IMR-90 (cell line): ENCODE measurements at regions not wholly inside any gene's neighbourhood (a gene's known extent, or its start where the extent isn't known, plus 50 kb on each side); places are given as distances from the start of the nearest gene placed in this dataset.

Experiments used
- ATAC-seq: fragments of 200-7000 bp; cut with Tn5 transposase; 2 replicates; pipeline ENCODE4 v1.9.1; 2020; ENCODE audit warnings: low read depth, mild to moderate bottlenecking, moderate library complexity
- BruUV-seq: library from RNA; stranded (reverse); fragments of 400-500 nt; replicated peaks from 2 replicates; lab custom pipeline; 2021; lab: Mats Ljungman, UMichigan
- CTCF ChIA-PET: fragments of 300-600 bp; formaldehyde crosslinking; extraction: SDS; loops from one replicate; lab custom pipeline; 2021; ENCODE audit warnings: antibody characterized with exemption; lab: Yijun Ruan, JAX
- POLR2A ChIA-PET: fragments of 300-600 bp; sonication (Branson Sonifier 250); formaldehyde crosslinking; loops from one replicate; lab custom pipeline; 2022; ENCODE audit warnings: antibody characterized with exemption; ENCODE audit not compliant: unreplicated experiment; lab: Charles Lee
- DNase-seq: peaks from one replicate; pipeline ENCODE4 v3.0.0; 2013
- H2AFZ ChIP-seq: replicated peaks from 2 replicates; pipeline ENCODE3; 2013; ENCODE audit warnings: low read length, mild to moderate bottlenecking; ENCODE audit not compliant: poor library complexity
- H2AK5ac ChIP-seq: 2 replicates; pipeline ENCODE4 v1.6.1; 2013; ENCODE audit warnings: low read depth, low read length, inconsistent platforms
- H2AK9ac ChIP-seq: replicated peaks from 2 replicates; pipeline ENCODE3; 2013; ENCODE audit warnings: mild to moderate bottlenecking, low read depth, low read length, moderate library complexity; ENCODE audit not compliant: poor library complexity
- H2BK120ac ChIP-seq: 2 replicates; pipeline ENCODE4 v1.6.1; 2013; ENCODE audit warnings: low read depth, low read length, inconsistent platforms
- H2BK15ac ChIP-seq: 3 replicates; pipeline ENCODE4 v1.6.1; 2013; ENCODE audit warnings: low read depth, low read length, inconsistent platforms
- H2BK20ac ChIP-seq: 2 replicates; pipeline ENCODE4 v1.6.1; 2013; ENCODE audit warnings: low read depth, mild to moderate bottlenecking, inconsistent platforms, low read length, moderate library complexity
- H2BK5ac ChIP-seq: 2 replicates; pipeline ENCODE4 v1.6.1; 2013; ENCODE audit warnings: mild to moderate bottlenecking, low read depth, low read length, inconsistent platforms; ENCODE audit not compliant: poor library complexity, severe bottlenecking
- H3K14ac ChIP-seq: replicated peaks from 2 replicates; pipeline ENCODE4 v1.6.1; 2013; ENCODE audit warnings: low read depth, low read length, inconsistent platforms
- H3K18ac ChIP-seq: 2 replicates; pipeline ENCODE4 v1.6.1; 2013; ENCODE audit warnings: low read depth, low read length, control low read depth
- H3K23ac ChIP-seq: 2 replicates; pipeline ENCODE4 v1.6.1; 2013; ENCODE audit warnings: low read depth, low read length, inconsistent platforms
- H3K27ac ChIP-seq: 2 replicates; pipeline ENCODE4 v1.5.1; 2013; ENCODE audit warnings: mild to moderate bottlenecking, control low read depth, low read length; ENCODE audit not compliant: insufficient read depth
- H3K27me3 ChIP-seq: 2 replicates; pipeline ENCODE4 v1.6.1; 2013; ENCODE audit warnings: low read length; ENCODE audit not compliant: control insufficient read depth, insufficient read depth
- H3K36me3 ChIP-seq: 2 replicates; pipeline ENCODE4 v1.6.1; 2013; ENCODE audit warnings: low read length, mixed read lengths; ENCODE audit not compliant: control insufficient read depth, insufficient read depth
- H3K4ac ChIP-seq: 2 replicates; pipeline ENCODE4 v1.6.1; 2013; ENCODE audit warnings: low read depth, low read length, inconsistent platforms
- H3K4me1 ChIP-seq: 2 replicates; pipeline ENCODE4 v1.6.1; 2013; ENCODE audit warnings: low read length, mixed read lengths; ENCODE audit not compliant: control insufficient read depth, insufficient read depth
- H3K4me2 ChIP-seq: 2 replicates; pipeline ENCODE4 v1.6.1; 2013; ENCODE audit warnings: low read depth, mild to moderate bottlenecking, control low read depth, low read length, moderate library complexity
- H3K4me3 ChIP-seq: 2 replicates; pipeline ENCODE4 v1.5.1; 2013; ENCODE audit warnings: low read depth, mild to moderate bottlenecking, control low read depth, low read length, moderate library complexity; ENCODE audit not compliant: insufficient read depth
- H3K56ac ChIP-seq: 2 replicates; pipeline ENCODE4 v1.6.1; 2013; ENCODE audit warnings: low read length, inconsistent platforms; ENCODE audit not compliant: insufficient read depth; ENCODE audit errors: extremely low read depth
- H3K79me1 ChIP-seq, 2 experiments: 2 replicates each; pipeline ENCODE4 v1.6.1; 2013; ENCODE audit warnings: low read length in 2 of 2, inconsistent platforms in 1 of 2, low read depth in 1 of 2
- H3K9ac ChIP-seq: 2 replicates; pipeline ENCODE4 v1.6.1; 2013; ENCODE audit warnings: low read depth, low read length, control low read depth
- H3K9me1 ChIP-seq: 2 replicates; pipeline ENCODE4 v1.6.1; 2013; ENCODE audit warnings: low read length, inconsistent platforms; ENCODE audit not compliant: insufficient read depth
- H3K9me3 ChIP-seq: 2 replicates; pipeline ENCODE4 v1.6.1; 2013; ENCODE audit warnings: low read length; ENCODE audit not compliant: control insufficient read depth, insufficient read depth
- H4K20me1 ChIP-seq: 2 replicates; pipeline ENCODE4 v1.6.1; 2013; ENCODE audit warnings: low read length, inconsistent platforms; ENCODE audit not compliant: insufficient read depth
- H4K5ac ChIP-seq: 2 replicates; pipeline ENCODE4 v1.6.1; 2013; ENCODE audit warnings: mild to moderate bottlenecking, low read depth, low read length, control low read depth
- H4K8ac ChIP-seq, 2 experiments: 2 replicates each; pipeline ENCODE4 v1.6.1; 2013; ENCODE audit warnings: low read depth in 2 of 2, low read length in 2 of 2, control low read depth in 1 of 2, inconsistent platforms in 1 of 2
- H4K91ac ChIP-seq: 2 replicates; pipeline ENCODE4 v1.6.1; 2013; ENCODE audit warnings: low read depth, low read length, inconsistent platforms; ENCODE audit not compliant: insufficient read depth
- BHLHE40 ChIP-seq: fragments of 150-350 bp; IDR thresholded peaks from 2 replicates; pipeline ENCODE4 v1.6.1; 2016; ENCODE audit warnings: mild to moderate bottlenecking, low read depth, low read length
- CEBPB ChIP-seq: IDR thresholded peaks from 2 replicates; pipeline ENCODE4 v1.6.1; 2012; ENCODE audit warnings: low read depth, low read length, improper control_type of control experiment
- CHD1 ChIP-seq: IDR thresholded peaks from 2 replicates; pipeline ENCODE4 v1.6.1; 2012; ENCODE audit warnings: low read depth, low read length, improper control_type of control experiment
- ELK1 ChIP-seq: fragments of 150-350 bp; IDR thresholded peaks from 2 replicates; pipeline ENCODE4 v1.6.1; 2016; ENCODE audit warnings: low read depth, mild to moderate bottlenecking, low read length, moderate library complexity, borderline replicate concordance
- FOS ChIP-seq: fragments of 150-350 bp; IDR thresholded peaks from 2 replicates; pipeline ENCODE4 v1.6.1; 2016; ENCODE audit warnings: low read depth, low read length
- MAFK ChIP-seq: IDR thresholded peaks from 2 replicates; pipeline ENCODE4 v1.6.1; 2012; ENCODE audit warnings: low read depth, low read length, improper control_type of control experiment
- MAZ ChIP-seq: IDR thresholded peaks from 2 replicates; pipeline ENCODE4 v1.6.1; 2012; ENCODE audit warnings: low read depth, mild to moderate bottlenecking, low read length, improper control_type of control experiment, moderate library complexity, borderline replicate concordance
- MXI1 ChIP-seq: IDR thresholded peaks from 2 replicates; pipeline ENCODE4 v1.6.1; 2012; ENCODE audit warnings: low read depth, mild to moderate bottlenecking, low read length, moderate library complexity, borderline replicate concordance
- NFE2L2 ChIP-seq: fragments of 150-350 bp; IDR thresholded peaks from 2 replicates; pipeline ENCODE4 v1.6.1; 2016; ENCODE audit warnings: low read depth, mild to moderate bottlenecking, low read length
- POLR2A ChIP-seq: IDR thresholded peaks from 2 replicates; pipeline ENCODE4 v1.6.1; 2012; ENCODE audit warnings: mild to moderate bottlenecking, low read depth, low read length
- RAD21 ChIP-seq: IDR thresholded peaks from 2 replicates; pipeline ENCODE4 v1.6.1; 2012; ENCODE audit warnings: low read length, improper control_type of control experiment
- RCOR1 ChIP-seq: IDR thresholded peaks from 2 replicates; pipeline ENCODE4 v1.6.1; 2012; ENCODE audit warnings: mild to moderate bottlenecking, low read length, improper control_type of control experiment; ENCODE audit not compliant: insufficient replicate concordance
- RFX5 ChIP-seq: IDR thresholded peaks from 2 replicates; pipeline ENCODE4 v1.8.0; 2012; ENCODE audit warnings: low read depth, mild to moderate bottlenecking, low read length, moderate library complexity
- SMC3 ChIP-seq: fragments of 150-350 bp; IDR thresholded peaks from 2 replicates; pipeline ENCODE4 v1.6.1; 2016; ENCODE audit warnings: low read depth, mild to moderate bottlenecking, antibody characterized with exemption, low read length, moderate library complexity
- WGBS, 2 experiments: methylation state at CpG; one replicate each; pipeline versions ENCODE4 v1.1.5 to v1.1.7; 2013; ENCODE audit warnings: missing lambda C conversion rate in 2 of 2; ENCODE audit not compliant: insufficient read length in 1 of 2; ENCODE audit errors: extremely low coverage in 2 of 2; 5-methylcytosine and 5-hydroxymethylcytosine counted together
- dilution Hi-C: fragments of 300-500 bp; cut with HindIII; formaldehyde crosslinking; loops from one replicate; pipeline ENCODE4 v1.14.3; 2018; ENCODE audit warnings: low sequenced_read_pairs; ENCODE audit not compliant: unreplicated experiment
- in situ Hi-C: fragments of 300-500 bp; cut with MboI; formaldehyde crosslinking; loops from 3 replicates; pipeline ENCODE4 v1.14.3; 2019; ENCODE audit warnings: low sequenced_read_pairs, inconsistent platforms, mixed read lengths
- intact Hi-C: fragments of 100-400 bp; cut with micrococcal nuclease; formaldehyde crosslinking; loops from 2 replicates; pipeline ENCODE4 v1.10.0; 2022
- TF ChIP-seq, protein P1 (sequence below): conservative IDR thresholded peaks from 2 replicates; pipeline ENCODE4 v1.5.1; 2012; ENCODE audit warnings: mild to moderate bottlenecking, low read depth, low read length, improper control_type of control experiment
- TF ChIP-seq, protein P2 (sequence below): fragments of 150-350 bp; IDR thresholded peaks from 2 replicates; pipeline ENCODE4 v1.6.1; 2017; ENCODE audit warnings: mild to moderate bottlenecking, antibody characterized with exemption, low read length, low read depth

DNA sequence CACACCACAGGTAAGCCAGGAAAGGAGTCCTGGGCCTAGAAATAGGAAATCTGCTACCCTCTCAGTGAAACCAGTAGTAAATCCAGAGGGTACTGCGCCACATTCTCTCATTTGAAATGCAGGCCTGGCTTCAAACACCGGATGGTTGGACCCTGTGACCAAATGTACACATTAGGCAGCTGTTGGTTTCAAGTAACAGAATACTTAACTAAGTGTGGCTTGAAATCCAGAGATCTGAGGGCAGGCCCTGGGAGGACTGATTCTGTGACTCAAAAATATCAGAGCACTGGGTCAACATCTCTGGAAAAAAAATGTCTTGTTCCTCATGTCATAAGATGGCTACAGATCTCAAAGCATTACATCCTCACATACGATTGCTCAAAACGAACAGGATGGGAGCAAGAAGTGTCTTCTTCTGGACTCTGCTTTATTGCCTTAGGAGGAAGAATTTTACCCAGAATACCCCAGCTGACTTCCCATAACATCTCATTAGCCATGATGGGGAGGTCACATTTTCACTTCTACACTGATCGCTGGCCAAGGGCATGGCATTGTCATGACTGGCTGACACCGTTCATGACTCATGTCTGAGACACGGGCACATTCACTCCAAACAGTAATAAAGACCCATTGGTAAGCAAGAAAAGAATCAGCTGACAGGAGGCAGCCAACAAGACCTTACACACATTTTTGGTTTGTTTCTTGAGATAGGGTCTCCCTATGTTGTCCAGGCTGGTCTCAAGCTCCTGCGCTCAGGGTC is 166.0 kb downstream of the ARRDC4 start:
- no peak for DNase-seq
- CTCF ChIA-PET, result no interaction called here
- no peak overlapping the region for H2AFZ ChIP-seq

More for the DNA sequence above, 166.0 kb downstream of the ARRDC4 start:
- Histone ChIP-seq H3K27me3 (no peaks in the 10 kb centered on the region), H3K79me1 (no peaks in the 10 kb centered on the region), H3K4ac (no peak overlapping the region), H3K14ac (no peak overlapping the region), H3K4me2 (no peak overlapping the region), H3K18ac (no peak overlapping the region), H2AK9ac (no peak overlapping the region), H3K56ac (no peak overlapping the region), H4K20me1 (no peaks in the 10 kb centered on the region), H3K36me3 (no peaks in the 10 kb centered on the region), H3K9me3 (peaks cover 30% of the 10 kb centered on the region), H3K23ac (no peak overlapping the region), H3K27ac (no peak overlapping the region), H4K8ac (no peak overlapping the region), H3K9me1 (no peaks in the 10 kb centered on the region), H2BK120ac (no peak overlapping the region), H3K9ac (no peak overlapping the region), H2BK15ac (no peak overlapping the region), H3K4me3 (no peak overlapping the region), H2BK20ac (no peak overlapping the region), H2BK5ac (no peak overlapping the region), H2AK5ac (no peak overlapping the region), H4K5ac (no peak overlapping the region), H3K4me1 (no peaks in the 10 kb centered on the region), H4K91ac (no peak overlapping the region)
- POLR2A ChIA-PET, result no interaction called here
- no CpG with 5 or more reads among the region's 8 CpGs for WGBS, 2 experiments
- in situ Hi-C loops (no loop called here), intact Hi-C loops (no loop called here), dilution Hi-C loops (no loop called here)
- TF ChIP-seq NFE2L2 (no peak), MAZ (no peak), FOS (no peak), ELK1 (no peak), RAD21 (no peak), MAFK (no peak), SMC3 (no peak), MXI1 (no peak), BHLHE40 (no peak), RCOR1 (no peak), POLR2A (no peak), CEBPB (no peak), RFX5 (no peak), CHD1 (no peak)
- TF ChIP-seq, protein P1, sequence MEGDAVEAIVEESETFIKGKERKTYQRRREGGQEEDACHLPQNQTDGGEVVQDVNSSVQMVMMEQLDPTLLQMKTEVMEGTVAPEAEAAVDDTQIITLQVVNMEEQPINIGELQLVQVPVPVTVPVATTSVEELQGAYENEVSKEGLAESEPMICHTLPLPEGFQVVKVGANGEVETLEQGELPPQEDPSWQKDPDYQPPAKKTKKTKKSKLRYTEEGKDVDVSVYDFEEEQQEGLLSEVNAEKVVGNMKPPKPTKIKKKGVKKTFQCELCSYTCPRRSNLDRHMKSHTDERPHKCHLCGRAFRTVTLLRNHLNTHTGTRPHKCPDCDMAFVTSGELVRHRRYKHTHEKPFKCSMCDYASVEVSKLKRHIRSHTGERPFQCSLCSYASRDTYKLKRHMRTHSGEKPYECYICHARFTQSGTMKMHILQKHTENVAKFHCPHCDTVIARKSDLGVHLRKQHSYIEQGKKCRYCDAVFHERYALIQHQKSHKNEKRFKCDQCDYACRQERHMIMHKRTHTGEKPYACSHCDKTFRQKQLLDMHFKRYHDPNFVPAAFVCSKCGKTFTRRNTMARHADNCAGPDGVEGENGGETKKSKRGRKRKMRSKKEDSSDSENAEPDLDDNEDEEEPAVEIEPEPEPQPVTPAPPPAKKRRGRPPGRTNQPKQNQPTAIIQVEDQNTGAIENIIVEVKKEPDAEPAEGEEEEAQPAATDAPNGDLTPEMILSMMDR, result no peak
- TF ChIP-seq, protein P2, sequence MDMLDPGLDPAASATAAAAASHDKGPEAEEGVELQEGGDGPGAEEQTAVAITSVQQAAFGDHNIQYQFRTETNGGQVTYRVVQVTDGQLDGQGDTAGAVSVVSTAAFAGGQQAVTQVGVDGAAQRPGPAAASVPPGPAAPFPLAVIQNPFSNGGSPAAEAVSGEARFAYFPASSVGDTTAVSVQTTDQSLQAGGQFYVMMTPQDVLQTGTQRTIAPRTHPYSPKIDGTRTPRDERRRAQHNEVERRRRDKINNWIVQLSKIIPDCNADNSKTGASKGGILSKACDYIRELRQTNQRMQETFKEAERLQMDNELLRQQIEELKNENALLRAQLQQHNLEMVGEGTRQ, result no peak
- no TSS peak for BruUV-seq
- ATAC-seq, result no peak
